ENCODE measurements at regions not wholly inside any gene's neighbourhood (a gene's known extent, or its start where the extent isn't known, plus 50 kb on each side); places are given as distances from the start of the nearest gene placed in this dataset.

DNA sequence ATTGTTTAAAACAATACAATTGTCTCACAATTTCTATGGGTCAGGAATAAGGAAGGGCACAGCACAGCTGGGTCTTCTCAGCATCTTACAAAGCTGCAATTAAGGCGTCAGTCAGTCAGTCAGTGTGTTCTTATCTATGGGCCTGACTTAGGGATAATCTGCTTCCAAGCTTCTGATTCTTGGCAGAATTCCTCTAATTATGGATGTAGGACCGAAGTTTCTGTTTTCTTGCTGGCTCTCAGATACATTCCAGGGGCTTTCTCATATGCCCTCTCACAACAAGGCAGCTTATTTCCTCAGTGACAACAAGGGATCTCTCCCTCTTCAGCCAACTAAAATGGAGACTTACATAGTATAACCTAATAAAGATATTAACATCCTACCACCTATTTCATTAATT, 1925.3 kb upstream of the ACO1 start:
- H3K4me3 ChIP-seq (ENCODE audit: low read depth, low read length): no peak overlapping the region
- peak; percentile 1 for DNase-seq (ENCODE audit: low read depth)
- TF ChIP-seq, protein P1, sequence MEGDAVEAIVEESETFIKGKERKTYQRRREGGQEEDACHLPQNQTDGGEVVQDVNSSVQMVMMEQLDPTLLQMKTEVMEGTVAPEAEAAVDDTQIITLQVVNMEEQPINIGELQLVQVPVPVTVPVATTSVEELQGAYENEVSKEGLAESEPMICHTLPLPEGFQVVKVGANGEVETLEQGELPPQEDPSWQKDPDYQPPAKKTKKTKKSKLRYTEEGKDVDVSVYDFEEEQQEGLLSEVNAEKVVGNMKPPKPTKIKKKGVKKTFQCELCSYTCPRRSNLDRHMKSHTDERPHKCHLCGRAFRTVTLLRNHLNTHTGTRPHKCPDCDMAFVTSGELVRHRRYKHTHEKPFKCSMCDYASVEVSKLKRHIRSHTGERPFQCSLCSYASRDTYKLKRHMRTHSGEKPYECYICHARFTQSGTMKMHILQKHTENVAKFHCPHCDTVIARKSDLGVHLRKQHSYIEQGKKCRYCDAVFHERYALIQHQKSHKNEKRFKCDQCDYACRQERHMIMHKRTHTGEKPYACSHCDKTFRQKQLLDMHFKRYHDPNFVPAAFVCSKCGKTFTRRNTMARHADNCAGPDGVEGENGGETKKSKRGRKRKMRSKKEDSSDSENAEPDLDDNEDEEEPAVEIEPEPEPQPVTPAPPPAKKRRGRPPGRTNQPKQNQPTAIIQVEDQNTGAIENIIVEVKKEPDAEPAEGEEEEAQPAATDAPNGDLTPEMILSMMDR (conservative IDR thresholded peaks at IDR 0.05; ENCODE audit: low read depth, low read length): no peak

DNA sequence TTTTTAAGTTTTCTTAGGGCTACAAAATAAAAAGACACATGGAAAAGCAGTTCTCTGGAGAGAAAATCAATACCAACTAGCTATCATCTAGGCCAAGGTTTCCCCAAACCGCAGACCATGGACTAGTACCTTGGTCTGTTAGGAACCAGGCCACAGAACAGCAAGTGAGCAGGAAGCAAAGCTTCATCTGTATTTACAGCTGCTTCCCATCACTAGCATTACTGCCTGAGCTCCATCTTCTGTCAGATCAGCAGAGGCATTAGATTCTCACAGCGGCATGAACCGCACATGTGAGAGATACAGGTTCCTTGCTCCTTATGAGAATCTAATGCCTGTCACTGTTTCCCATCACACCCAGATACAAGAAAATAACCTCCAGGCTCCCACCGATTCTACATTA, 1907.6 kb upstream of the ACO1 start:
- no peak for DNase-seq (ENCODE audit: low read depth)
- no peak overlapping the region for H3K4me3 ChIP-seq (ENCODE audit: low read depth, low read length)
- TF ChIP-seq, protein P1 (conservative IDR thresholded peaks at IDR 0.05; ENCODE audit: low read depth, low read length): no peak

DNA sequence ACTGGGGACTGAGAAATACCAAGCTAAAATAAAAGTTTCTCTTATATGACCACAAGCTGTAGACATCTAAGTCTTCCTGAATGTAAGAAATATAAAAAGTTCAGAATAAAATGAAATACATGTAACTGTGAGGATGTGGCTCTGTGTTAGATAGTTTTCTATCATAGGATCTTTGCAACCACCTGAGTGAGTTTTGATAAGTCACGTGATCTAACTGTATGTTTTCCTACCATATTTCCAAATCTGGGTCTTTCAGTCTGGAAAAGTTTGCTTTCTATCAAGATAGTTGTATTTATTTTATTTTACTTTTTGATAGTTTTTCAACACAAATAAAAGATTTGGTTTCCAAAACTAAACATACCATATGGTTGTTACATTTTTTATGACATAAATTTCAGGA, 1905.8 kb upstream of the ACO1 start:
- TF ChIP-seq, protein P1 (conservative IDR thresholded peaks at IDR 0.05; ENCODE audit: low read depth, low read length): no peak
- H3K4me3 ChIP-seq (ENCODE audit: low read depth, low read length): no peak overlapping the region

DNA sequence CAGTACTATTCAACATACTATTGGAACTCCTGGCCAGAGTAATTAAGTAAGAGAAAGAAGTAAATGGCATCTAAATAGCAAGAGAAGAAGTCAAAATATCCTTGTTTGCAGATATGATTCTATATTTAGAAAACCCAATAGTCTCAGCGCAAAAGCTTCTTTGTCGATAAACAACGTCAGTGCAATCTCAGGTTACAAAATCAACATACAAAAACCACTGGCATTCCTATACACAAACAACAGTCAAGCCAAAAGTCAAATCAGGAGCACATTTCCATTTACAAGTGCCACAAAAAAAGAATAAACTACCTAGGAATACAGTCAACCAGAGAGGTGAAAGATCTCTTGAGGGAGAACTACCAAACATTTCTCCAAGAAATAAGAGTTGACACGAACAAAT, 1901.9 kb upstream of the ACO1 start:
- TF ChIP-seq, protein P1 (conservative IDR thresholded peaks at IDR 0.05; ENCODE audit: low read depth, low read length): no peak
- no peak overlapping the region for H3K4me3 ChIP-seq (ENCODE audit: low read depth, low read length)
- peak; percentile 38 for DNase-seq (ENCODE audit: low read depth)

More for the DNA sequence above, 1905.8 kb upstream of the ACO1 start:
- DNase-seq (ENCODE audit: low read depth): no peak

DNA sequence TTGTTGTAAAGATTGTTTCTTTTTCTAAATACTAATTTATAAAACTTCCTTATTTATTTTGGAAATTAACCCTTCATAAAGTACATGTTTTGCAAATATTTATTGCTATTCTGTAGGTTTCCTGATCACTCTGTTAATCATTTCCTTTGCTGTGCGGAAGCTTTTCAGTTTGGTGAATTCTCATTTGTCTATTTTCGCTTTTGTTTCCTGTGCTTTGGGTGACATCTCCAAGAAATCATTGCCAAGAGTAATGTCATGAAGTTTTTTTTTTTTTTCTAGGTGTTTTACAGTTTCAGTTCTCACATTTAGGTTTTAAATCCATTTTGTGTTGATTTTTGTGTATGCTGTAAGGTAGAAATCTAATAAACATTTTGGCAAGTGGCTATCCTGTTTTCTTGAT, 1899.8 kb upstream of the ACO1 start:
- no peak for DNase-seq (ENCODE audit: low read depth)
- TF ChIP-seq, protein P1 (conservative IDR thresholded peaks at IDR 0.05; ENCODE audit: low read depth, low read length): no peak
- H3K4me3 ChIP-seq (ENCODE audit: low read depth, low read length): no peak overlapping the region

DNA sequence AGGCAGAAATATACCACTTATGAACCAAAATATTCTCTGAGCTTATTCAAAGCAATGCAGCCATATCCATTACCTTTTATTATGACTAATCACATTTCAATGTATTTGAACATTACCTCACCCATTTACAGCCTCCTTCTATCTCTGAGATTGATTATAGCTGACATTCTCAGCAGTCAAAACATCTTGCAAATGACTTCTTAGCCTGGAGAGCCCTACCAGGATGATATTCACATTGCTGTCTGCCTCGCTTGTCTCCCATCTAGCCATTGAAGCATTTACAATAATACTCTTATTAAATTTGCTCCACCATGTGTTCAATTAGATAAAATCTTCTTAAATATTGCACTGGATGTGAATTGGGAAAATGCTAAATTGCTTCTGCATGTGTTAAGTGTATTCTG, 1879.9 kb upstream of the ACO1 start:
- DNase-seq (ENCODE audit: low read depth): peak; percentile 24
- TF ChIP-seq, protein P1 (conservative IDR thresholded peaks at IDR 0.05; ENCODE audit: low read depth, low read length): no peak
- no peak overlapping the region for H3K4me3 ChIP-seq (ENCODE audit: low read depth, low read length)

DNA sequence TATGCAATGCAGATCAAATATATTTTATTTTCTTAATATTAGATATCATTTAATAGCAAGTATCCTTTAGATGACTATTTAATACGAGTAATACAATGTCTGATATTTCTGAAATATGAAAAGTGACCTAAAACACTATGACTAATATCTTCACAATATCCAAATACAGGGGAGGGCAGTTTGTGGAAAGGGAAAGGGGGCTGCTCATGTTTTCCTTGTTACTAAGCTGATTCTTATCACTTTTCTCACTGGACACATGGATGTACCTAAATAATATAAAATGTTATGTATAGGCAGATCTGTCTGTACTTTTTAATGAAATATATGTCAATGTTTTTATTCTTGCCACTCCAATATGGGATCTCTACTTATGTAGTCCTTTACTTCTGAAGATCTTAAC, 1879.1 kb upstream of the ACO1 start:
- DNase-seq (ENCODE audit: low read depth): no peak
- TF ChIP-seq, protein P1 (conservative IDR thresholded peaks at IDR 0.05; ENCODE audit: low read depth, low read length): no peak
- H3K4me3 ChIP-seq (ENCODE audit: low read depth, low read length): no peak overlapping the region

Data from choroid plexus epithelial cell (primary cell).